Lower leg skin (tissue), 3 donors: ENCODE measurements at regions not wholly inside any gene's neighbourhood (a gene's known extent, or its start where the extent isn't known, plus 50 kb on each side); places are given as distances from the start of the nearest gene placed in this dataset.

ENCODE experiments used
- POLR2A ChIP-seq, 2 donors: fragments of 450-650 bp; IDR thresholded peaks; one replicate each; pipeline ENCODE4 v1.6.1; 2016 to 2017; ENCODE audit warnings: antibody characterized with exemption in 2 of 2, mild to moderate bottlenecking in 1 of 2, moderate library complexity in 1 of 2
- TF ChIP-seq, protein P1 (sequence below), 3 donors: fragments of 450-650 bp; IDR thresholded peaks; one replicate each; pipeline ENCODE4 v1.5.1; 2016; ENCODE audit warnings: antibody characterized with exemption in 3 of 3, mild to moderate bottlenecking in 3 of 3, moderate library complexity in 2 of 3

DNA sequence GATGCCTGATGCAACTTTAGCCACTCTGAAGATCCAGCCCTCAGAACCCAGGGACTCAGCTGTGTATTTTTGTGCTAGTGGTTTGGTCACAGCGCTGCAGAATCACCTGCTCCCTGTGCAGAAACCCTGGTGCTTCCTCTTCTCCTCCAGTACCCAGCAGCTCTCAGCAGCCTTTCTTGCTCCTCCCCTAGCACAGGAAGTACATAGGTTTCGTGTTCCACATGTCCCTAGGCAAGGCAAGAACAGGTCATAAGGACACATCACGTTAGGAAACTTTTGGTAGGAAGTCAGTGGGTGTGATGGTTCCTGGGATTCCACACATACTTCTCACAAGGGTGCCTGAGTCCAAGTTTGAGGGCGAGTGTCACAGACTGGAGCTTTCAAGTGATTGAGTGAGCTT lies 167.9 kb upstream of the PRSS1 start:
- TF ChIP-seq, protein P1, sequence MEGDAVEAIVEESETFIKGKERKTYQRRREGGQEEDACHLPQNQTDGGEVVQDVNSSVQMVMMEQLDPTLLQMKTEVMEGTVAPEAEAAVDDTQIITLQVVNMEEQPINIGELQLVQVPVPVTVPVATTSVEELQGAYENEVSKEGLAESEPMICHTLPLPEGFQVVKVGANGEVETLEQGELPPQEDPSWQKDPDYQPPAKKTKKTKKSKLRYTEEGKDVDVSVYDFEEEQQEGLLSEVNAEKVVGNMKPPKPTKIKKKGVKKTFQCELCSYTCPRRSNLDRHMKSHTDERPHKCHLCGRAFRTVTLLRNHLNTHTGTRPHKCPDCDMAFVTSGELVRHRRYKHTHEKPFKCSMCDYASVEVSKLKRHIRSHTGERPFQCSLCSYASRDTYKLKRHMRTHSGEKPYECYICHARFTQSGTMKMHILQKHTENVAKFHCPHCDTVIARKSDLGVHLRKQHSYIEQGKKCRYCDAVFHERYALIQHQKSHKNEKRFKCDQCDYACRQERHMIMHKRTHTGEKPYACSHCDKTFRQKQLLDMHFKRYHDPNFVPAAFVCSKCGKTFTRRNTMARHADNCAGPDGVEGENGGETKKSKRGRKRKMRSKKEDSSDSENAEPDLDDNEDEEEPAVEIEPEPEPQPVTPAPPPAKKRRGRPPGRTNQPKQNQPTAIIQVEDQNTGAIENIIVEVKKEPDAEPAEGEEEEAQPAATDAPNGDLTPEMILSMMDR (IDR thresholded peaks at IDR 0.05), result no peak
- no peak for TF ChIP-seq POLR2A (IDR thresholded peaks at IDR 0.05)
